HepG2 (cell line): ENCODE measurements at regions not wholly inside any gene's neighbourhood (a gene's known extent, or its start where the extent isn't known, plus 50 kb on each side); places are given as distances from the start of the nearest gene placed in this dataset.
"Not testable (repeated sequence)": the region's sequence is repeated elsewhere in the genome, so short reads cannot be mapped to it uniquely, and the experiment has no call there.

Experiments used
- ATAC-seq: fragments of 200-7000 bp; cut with Tn5 transposase; 3 replicates; pipeline ENCODE4 v1.9.1; 2020; ENCODE audit warnings: mild to moderate bottlenecking, moderate library complexity
- BruUV-seq: library from RNA; stranded (reverse); fragments of 400-500 nt; replicated peaks from 2 replicates; lab custom pipeline; 2021; lab: Mats Ljungman, UMichigan
- CTCF ChIA-PET: fragments of 300-600 bp; formaldehyde crosslinking; extraction: SDS; loops from one replicate; lab custom pipeline; 2021; ENCODE audit warnings: low total read pairs, inconsistent platforms, low intra/inter-chr PET ratio; lab: Yijun Ruan, JAX
- POLR2A ChIA-PET: fragments of 350-600 bp; sonication (Branson Sonifier 250); formaldehyde crosslinking; loops from one replicate; lab custom pipeline; 2020; ENCODE audit warnings: antibody characterized with exemption, inconsistent platforms; lab: Yijun Ruan, JAX
- DNase-seq: peaks from one replicate; pipeline ENCODE4 v3.0.0-alpha.2; 2015; ENCODE audit warnings: low spot score
- FAIRE-seq: peaks from 3 replicates; lab custom pipeline; 2011; peaks lifted over from hg19 to GRCh38; lab: Jason Lieb, UNC
- H2AFZ ChIP-seq: one replicate; pipeline ENCODE4 v1.6.1; 2011; ENCODE audit warnings: low read length, inconsistent platforms
- H3K27ac ChIP-seq: fragments of 300-600 bp; 3 replicates; pipeline ENCODE4 v1.8.0; 2011; ENCODE audit warnings: mixed run types, mild to moderate bottlenecking, mixed read lengths, low read length, inconsistent platforms; ENCODE audit not compliant: insufficient read depth; ENCODE audit errors: extremely low read length
- H3K27me3 ChIP-seq, 2 experiments: fragments of 200-600 bp in 1 of 2; 2 replicates in 1 of 2; 3 replicates in 1 of 2; pipeline versions ENCODE4 v1.6.0 to v1.8.0; 2011; ENCODE audit warnings: low read length in 2 of 2, mild to moderate bottlenecking in 2 of 2, moderate library complexity in 2 of 2, inconsistent platforms in 1 of 2; ENCODE audit not compliant: insufficient read depth in 2 of 2, control insufficient read depth in 1 of 2
- H3K36me3 ChIP-seq, 2 experiments: fragments of 200-600 bp in 1 of 2; replicated peaks in 1 of 2; 2 replicates in 1 of 2; 3 replicates in 1 of 2; pipeline versions ENCODE4 v1.5.1 to v1.8.0; 2011; ENCODE audit warnings: low read length in 2 of 2, inconsistent platforms in 1 of 2; ENCODE audit not compliant: insufficient read depth in 2 of 2, control insufficient read depth in 1 of 2
- H3K4me1 ChIP-seq: 2 replicates; pipeline ENCODE4 v1.5.1; 2012; ENCODE audit warnings: low read length, inconsistent platforms; ENCODE audit not compliant: insufficient read depth
- H3K4me2 ChIP-seq: 2 replicates; pipeline ENCODE4 v1.6.0; 2011; ENCODE audit warnings: low read depth, low read length, inconsistent platforms
- H3K4me3 ChIP-seq, 3 experiments: fragments of 200-600 bp in 1 of 3; sonication (generic), shearing (Covaris generic) in 1 of 3; replicated peaks in 1 of 3; 2 replicates each; pipeline ENCODE4 v1.5.1; 2011 to 2016; ENCODE audit warnings: low read length in 3 of 3, inconsistent platforms in 2 of 3, low read depth in 2 of 3, mild to moderate bottlenecking in 2 of 3, control low read depth in 1 of 3, mixed read lengths in 1 of 3; ENCODE audit not compliant: insufficient read depth in 1 of 3
- H3K79me2 ChIP-seq: one replicate; pipeline ENCODE4 v1.6.1; 2011; ENCODE audit warnings: low read length, inconsistent platforms; ENCODE audit not compliant: insufficient read depth
- H3K9ac ChIP-seq: 2 replicates; pipeline ENCODE4 v1.6.0; 2011; ENCODE audit warnings: mild to moderate bottlenecking, low read depth, low read length, inconsistent platforms; ENCODE audit not compliant: insufficient read depth
- H3K9me3 ChIP-seq: 2 replicates; pipeline ENCODE4 v1.5.1; 2012; ENCODE audit warnings: mild to moderate bottlenecking, low read length
- H4K20me1 ChIP-seq: 2 replicates; pipeline ENCODE4 v1.6.0; 2011; ENCODE audit warnings: inconsistent platforms, mild to moderate bottlenecking, low read length, moderate library complexity; ENCODE audit not compliant: insufficient read depth
- WGBS: methylation state at CpG from one replicate; pipeline ENCODE4 v1.1.6; 2017; ENCODE audit warnings: low lambda C conversion rate; 5-methylcytosine and 5-hydroxymethylcytosine counted together
- in situ Hi-C: cut with HindIII; loops from 2 replicates; pipeline ENCODE4 v1.10.0; 2017; ENCODE audit warnings: low pct_unique_long_range_greater_than_20kb; ENCODE audit not compliant: extremely low pct_ligation_motif_present
- intact Hi-C: fragments of 100-400 bp; cut with micrococcal nuclease; formaldehyde crosslinking; loops from one replicate; pipeline ENCODE4 v1.10.0; 2022; ENCODE audit not compliant: unreplicated experiment

- H3K79me2 ChIP-seq, H3K27ac ChIP-seq, H3K4me1 ChIP-seq, H3K4me3 ChIP-seq, H3K9ac ChIP-seq, H2AFZ ChIP-seq, DNase-seq, BruUV-seq, intact Hi-C loops, H4K20me1 ChIP-seq, ATAC-seq, CTCF ChIA-PET, FAIRE-seq, H3K36me3 ChIP-seq, in situ Hi-C loops, H3K27me3 ChIP-seq, H3K4me2 ChIP-seq, H3K9me3 ChIP-seq, POLR2A ChIA-PET: not testable (repeated sequence)
- WGBS, result 6% methylated on average over 2 of the region's 2 CpGs
These were observed 205.9 kb upstream of the FRG1 start for GRCh38 chr4:189734648-189735267.

- DNase-seq, H3K27me3 ChIP-seq, H3K4me1 ChIP-seq, POLR2A ChIA-PET, H3K9ac ChIP-seq, in situ Hi-C loops, ATAC-seq, H3K36me3 ChIP-seq, H3K4me3 ChIP-seq, CTCF ChIA-PET, FAIRE-seq, H2AFZ ChIP-seq, H3K9me3 ChIP-seq, H3K4me2 ChIP-seq, H3K79me2 ChIP-seq, intact Hi-C loops, H4K20me1 ChIP-seq, H3K27ac ChIP-seq, BruUV-seq: not testable (repeated sequence)
- 59% methylated on average over 4 of the region's 4 CpGs for WGBS
These were observed 204.0 kb upstream of the FRG1 start for GRCh38 chr4:189736656-189737055.

- H3K9me3 ChIP-seq, DNase-seq, H4K20me1 ChIP-seq, H3K27me3 ChIP-seq, in situ Hi-C loops, H3K4me2 ChIP-seq, H3K79me2 ChIP-seq, CTCF ChIA-PET, H3K4me1 ChIP-seq, H3K36me3 ChIP-seq, H3K4me3 ChIP-seq, ATAC-seq, FAIRE-seq, intact Hi-C loops, POLR2A ChIA-PET, H2AFZ ChIP-seq, BruUV-seq, H3K9ac ChIP-seq, H3K27ac ChIP-seq: not testable (repeated sequence)
- 46% methylated on average over 7 of the region's 7 CpGs for whole genome bisulfite sequencing
These were observed 200.6 kb upstream of the FRG1 start for GRCh38 chr4:189740118-189740517.
